ENCODE measurements at regions not wholly inside any gene's neighbourhood (a gene's known extent, or its start where the extent isn't known, plus 50 kb on each side); places are given as distances from the start of the nearest gene placed in this dataset.
"Not testable (repeated sequence)": the region's sequence is repeated elsewhere in the genome, so short reads cannot be mapped to it uniquely, and the experiment has no call there.

- DNase-seq: no peak
Measured at GRCh38 chr7:51995596-51996179, 679.1 kb upstream of the COBL start.

- DNase-seq: no peak
Measured at GRCh38 chr7:51982653-51983052, 666.0 kb upstream of the COBL start.

GRCh38 chr7:51980812-51981211 is 664.2 kb upstream of the COBL start:
- DNase-seq: no peak

- DNase-seq: no peak
Measured at GRCh38 chr7:51980313-51980712, 663.7 kb upstream of the COBL start.

GRCh38 chr7:51977913-51978312 is 661.3 kb upstream of the COBL start:
- DNase-seq: no peak

GRCh38 chr7:51973939-51974338 is 657.3 kb upstream of the COBL start:
- DNase-seq: no peak

GRCh38 chr7:51973071-51973470 is 656.5 kb upstream of the COBL start:
- no peak for DNase-seq

GRCh38 chr7:51970961-51971665 is 654.5 kb upstream of the COBL start:
- no peak for DNase-seq

GRCh38 chr7:51968461-51968860 is 651.9 kb upstream of the COBL start:
- no peak for DNase-seq

- no peak for DNase-seq
Measured at GRCh38 chr7:51965454-51965853, 648.8 kb upstream of the COBL start.

- no peak for DNase-seq
Measured at GRCh38 chr7:51961804-51962203, 645.2 kb upstream of the COBL start.

- no peak for DNase-seq
Measured at GRCh38 chr7:51950813-51951212, 634.2 kb upstream of the COBL start.

GRCh38 chr7:51949726-51950644 is 633.4 kb upstream of the COBL start:
- DNase-seq: no peak

- DNase-seq: no peak
Measured at GRCh38 chr7:51930834-51931233, 614.2 kb upstream of the COBL start.

GRCh38 chr7:51929818-51930217 is 613.2 kb upstream of the COBL start:
- DNase-seq: no peak

GRCh38 chr7:51927738-51928137 is 611.1 kb upstream of the COBL start:
- DNase-seq: no peak

GRCh38 chr7:51918581-51918980 is 602.0 kb upstream of the COBL start:
- DNase-seq: no peak

- DNase-seq: no peak
Measured at GRCh38 chr7:51901489-51901840, 584.9 kb upstream of the COBL start.

GRCh38 chr7:51900755-51901488 is 584.3 kb upstream of the COBL start:
- not testable (repeated sequence) for DNase-seq

GRCh38 chr7:51899611-51900010 is 583.0 kb upstream of the COBL start:
- no peak for DNase-seq

GRCh38 chr7:51882412-51882811 is 565.8 kb upstream of the COBL start:
- no peak for DNase-seq

- no peak for DNase-seq
Measured at GRCh38 chr7:51881309-51881708, 564.7 kb upstream of the COBL start.

- DNase-seq: no peak
Measured at GRCh38 chr7:51878865-51879264, 562.3 kb upstream of the COBL start.
